Stimulated activated CD8-positive, alpha-beta memory T cell treated with anti-CD3 and anti-CD28 coated beads, Interleukin-12 subunit alpha, Interleukin-12 subunit beta, amount 100 ng/mL, for 24 hours (primary cell): ENCODE measurements at regions not wholly inside any gene's neighbourhood (a gene's known extent, or its start where the extent isn't known, plus 50 kb on each side); places are given as distances from the start of the nearest gene placed in this dataset.

Experiments
- DNase-seq: peaks from one replicate; pipeline ENCODE4 v3.0.0-alpha.2; 2020; ENCODE audit errors: extremely low read depth

DNA sequence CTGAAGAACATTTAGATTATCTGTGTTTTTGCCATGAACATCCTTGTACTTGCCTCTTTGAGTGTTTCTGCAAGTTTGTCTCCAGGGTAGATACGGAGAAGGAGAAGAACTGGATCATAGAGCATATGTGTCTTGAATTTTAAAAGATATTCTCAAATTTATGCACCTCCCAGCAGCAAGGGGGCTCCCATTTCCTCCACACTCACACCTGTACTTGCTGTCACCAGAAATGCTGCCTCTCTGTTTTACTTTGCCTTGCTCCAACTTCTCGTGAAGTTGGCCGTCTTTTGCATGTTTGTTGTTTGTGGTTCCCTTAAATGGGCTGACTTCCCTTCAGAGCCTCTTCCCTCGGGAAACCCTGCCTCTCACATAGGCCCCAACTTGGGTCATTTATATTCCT lies 171.0 kb downstream of the TFAP2C start:
- DNase-seq: no peak

DNA sequence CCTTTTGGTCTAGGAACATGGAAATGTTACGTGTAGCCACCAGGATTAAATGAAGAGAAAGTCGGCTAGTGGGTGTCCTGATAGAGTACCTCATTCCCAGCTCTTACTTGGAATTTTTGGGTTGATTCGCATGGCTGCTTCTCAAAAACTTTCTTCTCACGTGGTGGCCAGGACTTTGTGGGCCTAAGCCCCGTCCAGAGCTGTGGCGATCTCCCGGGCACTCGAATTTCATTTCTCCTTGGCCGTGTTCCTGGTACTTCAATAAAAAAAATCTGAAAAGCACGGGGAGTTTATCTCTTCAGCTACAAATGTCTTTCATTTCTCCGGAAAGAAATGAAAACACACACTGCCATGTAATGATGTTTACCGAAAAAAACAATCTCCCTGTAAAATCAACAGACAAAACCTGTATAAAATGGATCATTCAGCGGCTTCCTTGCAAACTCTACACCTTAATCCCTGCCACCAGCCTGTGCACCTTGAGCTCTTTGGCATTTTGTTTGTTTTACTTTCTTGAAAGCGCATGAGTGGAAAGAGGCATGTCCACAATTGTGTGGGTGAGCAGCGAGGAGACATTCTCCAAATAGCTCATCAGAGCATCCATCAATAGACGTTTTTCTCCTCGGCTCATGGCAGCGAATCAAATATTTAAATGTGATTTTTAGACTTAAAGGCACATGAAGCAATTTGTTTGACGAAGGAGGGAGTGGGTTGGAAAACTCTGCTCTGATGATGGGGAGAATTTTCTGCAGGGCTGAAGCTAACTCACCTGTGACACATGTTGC lies 173.1 kb downstream of the TFAP2C start:
- DNase-seq: no peak

DNA sequence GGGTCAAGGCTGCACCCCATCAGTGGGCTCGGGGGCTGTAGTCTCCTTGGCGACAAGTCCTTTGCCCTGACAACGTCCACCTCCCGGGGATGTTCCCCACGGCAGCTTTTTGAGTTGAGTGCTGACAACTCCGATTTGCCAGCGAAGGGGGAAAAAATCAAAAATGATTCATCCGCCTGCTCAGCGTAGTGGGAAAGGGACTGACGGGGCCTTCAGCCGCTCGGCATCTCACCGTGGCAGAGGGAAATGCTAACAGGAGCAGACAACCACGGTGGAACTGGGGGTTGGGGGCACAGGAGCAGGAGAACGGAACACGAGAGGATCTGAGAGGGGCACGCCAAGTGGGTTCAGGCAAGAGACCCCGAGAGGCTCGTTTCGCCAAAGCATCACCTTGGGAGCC lies 173.7 kb downstream of the TFAP2C start:
- no peak for DNase-seq

DNA sequence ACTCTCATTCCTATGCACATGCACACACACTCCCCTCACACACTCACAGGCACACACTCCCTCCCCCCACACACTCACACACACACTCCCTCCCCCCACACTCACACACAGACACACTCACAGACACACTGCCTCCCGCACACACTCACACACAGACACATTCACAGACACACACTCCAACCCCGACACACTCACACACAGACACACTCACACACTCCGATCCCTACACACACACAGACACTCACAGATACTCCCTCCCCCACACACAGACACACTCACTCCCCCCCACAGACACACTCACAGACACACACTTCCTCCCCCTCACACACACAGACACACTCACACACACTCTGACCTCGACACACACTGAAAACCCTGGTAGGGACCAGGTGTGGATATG lies 176.2 kb downstream of the TFAP2C start:
- DNase-seq: no peak

DNA sequence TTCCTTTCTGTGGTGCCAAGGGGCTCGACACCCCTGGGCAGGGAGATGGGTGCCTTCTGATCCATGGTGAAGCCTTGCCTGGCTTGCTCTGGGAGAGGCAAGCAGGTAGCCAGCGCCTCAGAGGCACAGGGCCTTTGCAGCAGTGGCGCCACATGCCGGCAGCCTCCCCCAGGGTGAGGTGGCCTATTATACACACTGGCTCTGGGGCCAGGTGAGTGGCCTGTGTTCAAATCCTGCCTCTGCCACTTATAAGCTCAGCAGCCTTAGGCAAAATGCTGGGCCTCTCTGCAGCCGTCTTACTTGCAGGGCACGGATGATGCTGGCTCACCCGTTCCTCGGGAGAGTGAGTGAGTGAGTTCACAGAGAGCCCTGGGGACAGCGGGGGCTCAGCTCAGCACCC lies 176.9 kb downstream of the TFAP2C start:
- no peak for DNase-seq

DNA sequence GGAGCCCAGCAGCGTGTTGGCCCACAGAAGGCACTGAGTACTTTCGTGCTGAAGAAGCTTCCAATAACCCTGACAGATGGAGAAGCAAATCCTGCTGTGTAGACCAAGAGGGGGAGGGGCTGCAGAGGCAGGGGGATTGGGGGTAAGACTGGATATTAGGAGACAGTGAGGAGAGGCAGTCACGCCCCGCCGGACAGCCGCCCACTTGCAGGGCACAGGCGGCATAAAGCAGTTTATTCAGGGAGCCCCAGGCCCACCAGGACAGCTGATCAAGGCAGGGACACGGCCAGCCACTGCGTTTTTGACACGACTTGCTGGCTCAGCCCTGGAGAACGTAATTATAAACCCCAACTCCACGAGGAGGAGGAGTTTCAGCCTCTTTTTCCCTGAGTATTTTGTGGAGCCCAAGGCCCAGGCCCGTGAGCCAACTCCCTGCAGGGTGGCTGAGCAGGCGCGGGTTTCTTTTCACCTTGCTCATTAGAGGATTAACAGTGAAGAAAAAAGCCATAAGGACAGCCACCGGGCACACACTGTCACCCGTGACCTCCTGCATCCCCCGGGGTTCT lies 177.9 kb downstream of the TFAP2C start:
- no peak for DNase-seq

DNA sequence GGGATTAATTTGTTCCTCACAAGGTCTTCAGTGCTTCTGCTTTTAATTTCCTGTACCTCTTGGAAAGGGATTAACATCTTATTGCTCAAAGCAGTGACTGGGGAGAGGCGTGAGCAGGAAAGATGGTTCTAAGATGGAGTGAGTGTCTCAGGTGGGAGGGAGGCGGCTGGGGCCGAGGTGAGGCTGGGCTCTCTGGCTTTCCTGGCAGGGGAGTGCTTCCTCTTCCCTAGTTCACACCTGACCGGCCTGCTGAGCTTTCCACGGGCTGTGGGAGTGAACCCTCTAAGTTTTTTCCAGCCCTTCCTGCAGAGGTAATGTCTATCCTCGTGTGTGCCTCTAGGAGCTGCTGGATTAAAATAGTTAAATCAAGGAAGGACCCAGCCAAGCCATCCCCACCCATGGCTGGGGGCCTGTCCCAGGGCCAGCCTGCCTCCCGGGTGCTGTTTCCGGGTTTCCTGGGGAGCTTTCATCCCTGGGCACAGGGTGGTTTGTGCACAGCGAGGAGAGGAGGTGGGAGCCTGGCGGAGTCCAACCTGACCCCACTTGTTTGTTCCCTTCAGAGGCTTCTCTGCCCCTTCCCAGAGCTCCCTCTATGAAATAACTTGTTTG lies 179.1 kb downstream of the TFAP2C start:
- DNase-seq: no peak

DNA sequence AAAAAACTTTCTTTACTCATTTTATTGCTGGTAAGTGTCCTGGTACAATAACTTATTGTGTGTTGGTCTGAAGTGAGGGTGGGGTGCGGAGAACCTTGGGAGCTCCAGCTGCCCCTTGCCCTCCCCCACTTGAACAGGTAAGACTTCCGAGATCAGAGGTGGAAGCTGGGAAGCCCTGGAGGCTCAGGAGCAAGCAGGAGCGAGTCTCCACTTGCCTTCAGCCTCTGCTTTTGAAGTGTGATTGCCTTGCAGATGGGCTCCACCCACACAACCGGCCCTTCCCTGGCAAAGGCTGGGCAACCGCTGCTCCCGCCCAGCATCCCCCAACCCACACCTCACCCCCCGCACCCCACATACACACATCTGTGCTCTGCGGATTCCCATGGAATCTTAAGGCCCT lies 179.6 kb downstream of the TFAP2C start:
- no peak for DNase-seq

DNA sequence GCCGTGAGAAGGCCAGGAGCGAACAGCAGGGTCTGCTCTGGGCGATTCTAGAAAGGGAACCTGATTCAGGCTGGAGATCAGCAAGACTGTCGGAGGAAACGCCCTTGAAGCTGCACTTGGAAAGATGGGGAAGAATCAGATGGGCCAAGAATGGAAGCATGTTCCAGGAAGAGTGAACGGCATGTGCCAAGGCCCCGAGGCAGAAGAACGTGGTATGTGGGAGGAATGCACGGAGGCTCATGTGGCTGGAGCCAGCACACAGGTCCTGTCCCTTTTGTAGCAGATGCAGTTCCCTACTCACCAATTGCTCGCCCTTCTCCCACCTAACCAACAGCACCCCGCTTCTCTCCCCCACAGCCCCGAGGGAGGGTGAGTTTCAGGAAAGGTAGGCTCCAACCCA lies 180.6 kb downstream of the TFAP2C start:
- no peak for DNase-seq

DNA sequence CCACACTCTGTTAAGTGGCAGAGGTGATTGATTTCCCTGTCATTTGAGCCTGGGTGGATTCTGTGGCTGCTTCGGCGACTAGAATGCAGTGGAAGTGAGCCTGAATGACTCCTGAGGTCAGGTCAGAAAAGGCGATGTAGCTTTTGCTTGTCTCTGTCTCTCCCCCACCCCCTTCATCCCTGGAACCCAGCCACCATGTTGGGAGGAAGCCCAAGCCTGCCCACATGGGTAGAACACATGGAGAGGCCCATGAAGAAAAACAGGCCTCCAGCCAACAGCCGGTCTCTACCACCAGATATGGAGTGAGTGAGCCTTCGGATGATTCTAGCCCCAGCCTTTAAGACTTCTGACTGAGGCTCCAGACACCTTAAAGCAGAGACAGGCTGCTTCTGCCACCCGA lies 181.0 kb downstream of the TFAP2C start:
- no peak for DNase-seq

DNA sequence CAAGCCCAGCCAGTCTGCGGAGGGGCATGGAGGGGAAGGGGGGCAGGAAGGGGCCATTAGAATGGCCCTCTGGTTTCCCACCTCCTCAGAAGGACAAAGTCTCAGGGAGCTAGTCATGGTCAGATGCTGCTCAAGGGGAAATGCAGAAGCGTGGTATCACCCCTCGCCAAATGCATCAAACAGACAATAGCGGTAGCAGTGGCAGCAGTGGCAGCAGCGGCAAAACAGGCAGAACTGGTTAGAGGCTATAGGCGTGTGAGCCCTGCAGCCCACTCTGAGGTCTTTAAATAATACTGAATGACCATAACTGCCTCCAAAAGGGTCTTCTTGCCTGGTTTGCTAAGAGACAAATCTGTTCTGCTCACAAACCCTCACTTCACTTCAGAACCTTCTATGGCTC lies 186.7 kb downstream of the TFAP2C start:
- no peak for DNase-seq

DNA sequence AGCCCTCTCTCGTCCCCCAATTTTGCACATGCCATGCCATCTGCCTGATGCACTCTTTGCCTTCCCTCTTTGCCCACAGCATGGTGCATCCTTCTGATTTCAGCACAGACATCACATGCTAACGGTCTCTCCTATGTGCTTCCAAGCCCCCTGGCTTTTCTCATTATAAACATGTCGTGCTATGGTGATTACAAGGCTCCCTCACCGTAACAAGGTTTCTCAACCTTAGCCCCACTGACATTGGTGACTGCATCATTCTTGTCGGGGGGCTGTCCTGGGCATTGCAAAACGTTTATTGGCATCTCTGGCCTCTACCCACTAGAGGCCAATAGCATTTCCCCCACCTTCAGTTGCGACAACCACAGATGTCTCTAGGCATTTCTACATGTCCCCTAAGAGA lies 187.2 kb downstream of the TFAP2C start:
- no peak for DNase-seq

DNA sequence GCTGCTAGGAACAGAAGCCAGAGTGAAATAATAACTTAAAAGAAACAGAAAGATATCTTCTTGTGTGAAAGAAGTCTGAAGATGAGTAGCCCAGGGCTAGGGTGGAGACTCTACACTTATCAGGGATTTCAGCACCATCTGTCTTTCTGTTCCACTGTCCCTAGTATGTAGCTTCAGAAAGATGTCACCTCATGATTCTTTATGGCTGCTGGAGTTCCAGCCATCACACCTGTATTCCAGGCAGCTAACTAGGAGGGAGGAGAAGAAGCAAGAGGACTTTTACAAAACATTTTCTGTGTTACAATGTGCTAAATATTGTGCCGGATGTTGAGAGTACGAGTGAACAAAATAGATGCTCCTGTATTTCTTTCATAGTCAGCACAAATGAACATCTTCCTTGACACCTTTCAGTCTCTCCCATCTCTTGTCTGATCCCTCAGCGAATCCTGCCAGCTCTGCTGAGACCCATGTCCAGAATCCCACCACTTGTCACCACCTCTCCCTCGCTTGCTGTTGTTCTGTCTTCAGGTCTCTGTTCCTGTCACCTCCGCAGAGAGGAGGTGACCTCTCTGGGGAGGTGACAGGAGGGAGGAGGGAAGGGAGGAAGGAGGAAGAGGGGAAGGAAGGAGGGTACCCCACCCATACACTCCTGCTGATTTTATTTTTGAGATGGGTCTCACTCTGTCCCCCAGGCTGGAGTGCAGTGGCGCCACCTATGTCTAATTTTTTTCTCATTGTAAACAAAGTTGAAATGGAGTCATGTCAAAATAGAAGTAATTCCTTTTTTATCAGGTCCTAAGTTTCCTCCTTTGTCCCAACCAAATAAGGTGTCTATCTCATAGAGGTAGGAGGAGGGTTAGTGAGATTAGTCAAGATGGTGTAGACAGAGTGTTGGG lies 188.9 kb downstream of the TFAP2C start:
- no peak for DNase-seq

DNA sequence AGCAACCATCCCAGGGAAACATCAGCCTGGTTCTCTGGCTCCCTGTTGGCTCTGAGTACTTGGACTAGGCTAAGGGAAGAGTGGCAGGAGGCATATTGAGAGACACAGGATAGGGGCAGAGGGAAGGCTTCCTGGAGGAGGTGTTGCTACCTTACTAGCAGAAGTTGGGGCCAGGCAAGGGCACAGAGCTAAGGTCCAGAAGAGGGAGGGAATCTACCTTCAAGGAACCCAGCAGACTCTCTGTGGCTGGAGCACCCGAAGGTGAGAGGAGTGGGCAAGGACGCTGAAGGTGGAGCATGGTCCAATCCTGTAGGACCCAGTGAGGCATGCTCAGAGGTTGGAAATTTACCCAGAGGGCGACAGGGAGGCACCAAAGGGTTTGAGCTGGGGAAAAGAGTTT lies 191.9 kb downstream of the TFAP2C start:
- DNase-seq: no peak

DNA sequence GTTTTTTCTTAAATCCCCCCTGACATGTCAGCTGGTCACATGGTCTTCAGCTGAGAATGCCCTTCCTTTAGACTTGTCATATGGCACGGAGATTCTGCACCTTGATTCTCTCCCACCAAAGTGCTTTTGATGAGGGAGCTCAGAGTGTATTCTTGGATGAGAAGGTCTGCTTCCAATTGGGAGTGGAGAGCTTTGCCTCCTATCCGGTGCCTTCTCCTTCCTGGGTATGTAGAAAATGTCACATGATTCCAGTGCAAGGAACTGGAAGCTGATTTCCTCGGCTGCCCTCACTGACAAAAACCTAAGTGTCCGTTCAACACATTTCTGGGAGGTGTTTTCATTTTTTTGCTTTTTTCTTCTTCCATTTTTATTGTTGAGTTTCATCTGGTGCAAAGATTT lies 197.2 kb downstream of the TFAP2C start:
- no peak for DNase-seq

DNA sequence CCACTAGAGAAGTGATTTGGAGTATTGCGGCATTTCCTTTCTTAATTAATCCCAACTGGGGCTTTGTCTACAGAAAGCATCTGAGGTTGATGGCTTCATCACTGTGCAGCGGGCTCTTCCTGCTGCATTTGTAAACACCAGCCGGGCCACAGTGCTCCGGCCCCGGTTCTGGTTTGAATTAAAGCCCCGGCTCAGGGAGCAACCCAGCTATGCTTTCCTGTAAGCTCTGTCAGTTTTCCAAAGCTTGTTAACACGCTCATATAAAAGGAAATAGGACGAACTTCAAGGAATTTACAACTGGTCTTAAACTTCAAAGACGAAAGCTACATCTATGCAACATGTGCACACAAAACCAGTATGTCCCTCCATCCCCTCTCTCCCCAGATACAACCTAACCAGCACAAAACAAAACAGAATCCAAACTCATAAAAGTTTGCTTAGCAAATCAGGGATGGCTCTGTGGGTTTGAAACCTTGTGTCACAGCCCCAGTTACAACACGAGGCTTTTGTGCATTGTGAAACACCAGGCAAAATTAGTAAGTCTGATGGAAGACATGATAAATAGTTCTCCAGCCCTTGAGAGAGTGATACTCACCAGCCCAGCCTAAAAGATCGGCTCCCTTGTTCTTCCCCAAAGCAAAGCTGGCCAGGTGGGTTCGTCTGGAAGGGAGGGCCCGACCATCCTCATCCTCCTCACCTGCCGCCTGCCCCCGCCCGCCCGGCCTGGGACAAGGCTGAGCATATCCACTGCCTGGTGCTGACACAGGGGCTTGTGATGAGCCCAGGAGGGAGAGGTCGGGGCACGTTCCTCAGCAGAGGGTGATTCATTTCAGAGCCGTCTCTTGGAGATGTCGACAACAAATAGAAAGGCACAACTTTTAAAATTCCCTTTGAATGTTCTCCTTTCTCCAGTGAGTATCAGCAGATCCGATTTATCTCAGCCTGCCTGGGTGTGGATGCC lies 197.9 kb downstream of the TFAP2C start:
- DNase-seq: no peak

DNA sequence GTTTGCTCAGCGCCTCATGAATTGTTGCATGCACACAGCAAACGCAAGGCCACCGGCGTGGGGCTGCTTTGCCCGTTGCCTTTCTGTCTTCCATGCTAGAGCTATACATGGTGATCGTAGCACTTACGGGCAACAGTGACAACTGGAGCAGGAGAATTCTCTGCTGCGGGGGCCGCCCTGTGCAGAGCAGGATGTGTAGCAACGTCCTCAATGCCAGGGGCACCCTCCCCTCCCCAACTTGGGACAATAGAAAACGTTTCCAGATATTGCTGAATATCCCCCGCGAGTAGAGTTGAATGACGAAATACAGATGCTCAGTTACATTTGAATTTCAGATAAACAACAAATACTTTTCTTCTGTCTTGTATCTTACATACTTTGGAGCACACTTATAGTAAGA lies 198.7 kb downstream of the TFAP2C start:
- no peak for DNase-seq

DNA sequence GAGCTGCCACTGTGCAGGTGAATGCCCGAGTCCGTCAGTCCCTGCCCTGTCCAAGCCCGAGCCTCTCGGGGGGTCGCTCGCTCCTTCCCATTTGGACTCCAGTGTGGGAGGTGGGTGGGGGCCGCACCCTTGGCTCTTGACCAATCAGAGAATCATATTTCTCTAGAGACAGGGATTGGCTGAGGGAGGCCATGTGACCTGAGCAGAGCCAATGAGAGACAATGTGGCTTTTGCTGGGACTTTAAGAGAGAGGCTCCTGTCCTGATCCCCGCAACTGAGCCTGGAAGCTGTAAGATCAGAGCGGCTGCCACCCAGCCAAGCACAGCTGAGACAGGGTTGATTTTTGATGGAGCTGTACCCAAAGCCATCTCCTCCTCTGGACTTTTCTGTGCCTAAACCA lies 199.3 kb downstream of the TFAP2C start:
- DNase-seq: no peak

DNA sequence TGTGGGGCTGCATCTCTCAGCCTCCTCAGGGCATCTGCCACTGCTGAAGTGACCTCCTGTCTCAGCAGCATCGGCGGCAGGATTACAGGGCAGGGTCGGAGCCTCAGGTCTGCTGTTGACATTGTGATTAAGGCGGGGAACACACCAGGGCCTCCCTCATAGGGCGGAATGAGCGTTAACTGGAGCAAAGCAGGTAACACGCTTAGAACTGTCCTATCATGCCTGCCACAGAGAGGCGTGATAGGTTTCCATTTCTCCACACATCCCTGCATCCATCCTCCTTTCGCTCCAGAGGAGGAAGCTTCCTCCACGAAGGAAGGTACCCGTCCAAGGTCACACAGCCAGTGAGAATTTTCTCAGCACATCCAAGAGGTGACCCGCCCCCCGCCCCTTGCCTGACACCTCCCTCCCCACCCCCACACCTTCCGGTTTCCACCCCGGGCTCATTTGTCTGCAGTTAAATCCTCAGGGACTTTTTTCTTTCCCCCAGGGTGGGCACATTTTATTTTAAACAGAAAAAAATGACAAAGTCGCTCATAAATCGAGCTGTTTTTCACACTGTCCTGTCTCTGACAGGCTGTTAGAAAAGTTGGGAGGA lies 200.8 kb downstream of the TFAP2C start:
- no peak for DNase-seq

DNA sequence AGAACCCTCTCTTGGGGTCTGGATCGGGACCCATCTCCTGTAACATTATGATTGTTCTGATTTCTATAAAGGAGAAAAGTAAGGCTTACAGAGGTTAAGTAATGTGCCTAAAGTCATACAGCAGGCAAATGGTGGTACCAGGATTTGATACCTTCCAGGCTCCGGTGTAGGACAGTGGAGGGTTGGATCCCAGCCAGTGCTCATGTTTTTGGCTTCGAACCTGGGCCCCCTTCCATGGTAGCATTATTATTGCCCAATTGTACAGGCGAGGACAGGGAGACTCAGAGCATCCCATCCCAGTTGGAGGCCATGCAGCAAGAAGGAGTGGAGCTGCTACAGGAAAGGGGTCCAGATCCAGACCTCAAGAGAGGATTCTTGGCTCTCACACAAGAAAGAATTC lies 202.7 kb downstream of the TFAP2C start:
- no peak for DNase-seq

DNA sequence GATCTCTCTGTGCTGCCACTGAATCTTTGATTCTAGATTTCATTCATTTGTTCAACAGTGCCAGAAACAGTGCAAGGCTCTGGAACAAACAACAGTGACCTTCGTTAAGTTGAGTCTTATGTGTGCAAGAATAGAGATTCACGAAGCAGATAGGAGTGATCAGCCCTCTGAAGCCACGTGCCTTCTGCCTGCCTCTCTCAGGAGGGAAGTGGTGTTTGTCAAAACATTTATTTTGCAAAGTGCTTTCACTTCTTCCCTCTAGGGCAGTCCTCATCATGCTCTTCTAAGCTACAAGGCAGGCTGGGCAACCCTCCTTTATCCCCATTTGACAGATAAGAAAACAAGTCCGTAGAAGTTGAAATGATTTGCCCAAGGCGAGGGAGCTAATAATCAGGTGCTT lies 204.3 kb downstream of the TFAP2C start:
- no peak for DNase-seq
